Colon (tissue), 2 donors: ENCODE measurements at regions not wholly inside any gene's neighbourhood (a gene's known extent, or its start where the extent isn't known, plus 50 kb on each side); places are given as distances from the start of the nearest gene placed in this dataset.
A peak's percentile ranks its signal among the peaks of the same experiment; 100 is the strongest.

Source experiments
- FAIRE-seq: peaks from 2 replicates; lab custom pipeline; 2012; peaks lifted over from hg19 to GRCh38; lab: Jason Lieb, UNC
- donor health status: control.
- donor health status: control.

GRCh38 chr7:22962775-22963350 is 51.1 kb downstream of the HYCC1 start:
- no peak for FAIRE-seq

GRCh38 chr7:22958742-22959141 is 55.2 kb downstream of the HYCC1 start:
- no peak for FAIRE-seq

DNA sequence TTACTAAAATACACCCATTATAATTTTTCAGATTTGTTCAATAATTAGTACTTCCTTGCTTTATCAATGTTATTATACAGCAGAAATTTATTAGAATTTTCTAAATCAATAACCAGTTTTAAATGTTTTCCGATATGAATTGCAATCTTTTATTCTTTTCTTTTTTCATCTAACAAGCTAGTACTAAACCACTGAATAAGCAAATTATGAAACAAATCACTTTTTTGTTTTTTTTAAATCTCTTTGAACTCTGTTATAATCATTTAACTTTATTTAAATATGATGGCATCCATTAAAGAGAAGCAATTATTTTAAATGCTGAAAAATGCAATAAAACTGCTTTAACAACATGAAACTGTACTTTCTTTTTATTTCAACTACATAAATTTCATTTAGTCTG is 59.7 kb downstream of the HYCC1 start:
- FAIRE-seq, result no peak

- no peak for FAIRE-seq
Measured at GRCh38 chr7:22952306-22953015, 61.5 kb downstream of the HYCC1 start.

DNA sequence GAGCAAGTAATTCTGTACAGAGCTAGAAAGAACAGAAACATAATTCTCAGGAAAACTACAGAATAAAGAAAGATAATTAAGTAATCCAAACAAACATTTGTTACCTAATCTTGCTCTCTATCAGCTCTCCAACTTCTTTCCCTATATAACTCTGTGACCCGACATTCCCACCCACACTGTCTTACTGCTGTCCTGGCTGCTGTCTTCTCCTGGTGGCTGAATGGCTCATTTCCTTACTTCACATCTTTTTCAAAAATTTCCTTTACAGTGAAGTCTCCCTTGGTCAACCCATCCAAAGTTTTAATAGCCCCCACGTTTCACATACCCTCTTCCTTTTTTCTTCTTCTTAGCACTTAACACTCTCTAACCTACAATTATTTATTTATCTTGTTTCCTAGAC is 64.0 kb downstream of the HYCC1 start:
- FAIRE-seq, result no peak

DNA sequence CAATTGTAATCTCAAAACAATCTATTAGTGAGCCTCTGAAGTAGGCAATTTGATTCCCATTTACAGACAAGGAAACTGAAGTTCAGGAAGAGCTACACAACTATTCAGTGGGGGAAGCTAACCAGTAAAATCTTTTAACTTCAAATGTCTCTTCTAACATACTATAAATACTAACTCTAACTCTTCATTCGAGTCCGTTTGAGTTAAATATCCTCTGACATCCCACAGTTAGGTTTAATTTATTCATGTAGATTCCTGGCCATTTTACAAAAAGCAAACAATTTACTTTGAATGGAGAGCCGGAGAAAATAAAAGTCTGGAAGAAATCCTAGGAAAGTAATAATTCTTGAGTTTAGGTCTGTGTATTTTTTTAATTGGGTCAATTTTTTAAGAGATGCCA is 64.7 kb downstream of the HYCC1 start:
- FAIRE-seq, result no peak

GRCh38 chr7:22948770-22949169 is 65.2 kb downstream of the HYCC1 start:
- FAIRE-seq, result no peak

DNA sequence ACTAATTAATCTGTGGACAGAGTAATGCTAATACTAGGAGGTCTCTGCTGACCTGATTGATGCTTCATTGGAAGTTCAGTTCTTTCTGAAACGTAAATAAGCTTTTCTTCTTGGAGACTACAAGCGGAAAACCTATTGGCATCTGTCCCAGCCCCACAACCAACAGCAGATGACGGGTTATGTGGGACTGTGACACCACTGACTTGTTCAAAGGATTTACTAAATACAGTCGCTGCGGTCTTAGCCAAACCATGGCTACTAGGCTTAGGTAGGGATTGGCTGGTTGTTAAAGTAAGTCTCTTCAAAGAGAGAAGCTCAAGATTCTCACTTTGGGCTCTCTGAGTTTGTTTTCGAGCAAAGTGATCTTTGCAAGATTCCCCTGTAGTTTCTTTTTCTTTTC is 68.3 kb downstream of the HYCC1 start:
- FAIRE-seq, result no peak

- FAIRE-seq, result no peak
Measured at GRCh38 chr7:22944510-22944909, 69.4 kb downstream of the HYCC1 start.

GRCh38 chr7:22944022-22944421 is 69.9 kb downstream of the HYCC1 start:
- FAIRE-seq, result no peak

DNA sequence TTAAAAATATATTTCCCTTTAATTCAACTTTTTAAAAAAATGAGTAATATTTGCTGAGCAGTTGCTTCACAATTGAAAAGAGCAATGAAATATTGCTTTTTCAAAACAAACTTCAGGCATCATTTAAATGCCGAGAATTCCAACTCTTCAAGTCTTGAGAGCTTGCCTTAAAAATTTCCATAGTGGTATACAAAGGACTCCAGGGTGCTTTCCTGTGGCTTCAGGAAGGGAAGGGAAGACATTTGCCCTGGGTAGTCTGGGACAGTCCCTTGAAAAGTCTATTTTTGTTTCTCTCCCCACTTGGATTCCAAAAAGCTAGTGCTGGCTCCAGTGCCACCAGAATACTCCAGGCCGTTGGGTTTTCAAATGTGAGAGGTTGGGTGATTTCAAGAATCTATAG is 71.7 kb downstream of the HYCC1 start:
- FAIRE-seq, result no peak

GRCh38 chr7:22939842-22940241 is 74.1 kb downstream of the HYCC1 start:
- FAIRE-seq, result no peak

- no peak for FAIRE-seq
Measured at GRCh38 chr7:22937946-22938345, 76.0 kb downstream of the HYCC1 start.

- no peak for FAIRE-seq
Measured at GRCh38 chr7:22936246-22936645, 77.7 kb downstream of the HYCC1 start.

DNA sequence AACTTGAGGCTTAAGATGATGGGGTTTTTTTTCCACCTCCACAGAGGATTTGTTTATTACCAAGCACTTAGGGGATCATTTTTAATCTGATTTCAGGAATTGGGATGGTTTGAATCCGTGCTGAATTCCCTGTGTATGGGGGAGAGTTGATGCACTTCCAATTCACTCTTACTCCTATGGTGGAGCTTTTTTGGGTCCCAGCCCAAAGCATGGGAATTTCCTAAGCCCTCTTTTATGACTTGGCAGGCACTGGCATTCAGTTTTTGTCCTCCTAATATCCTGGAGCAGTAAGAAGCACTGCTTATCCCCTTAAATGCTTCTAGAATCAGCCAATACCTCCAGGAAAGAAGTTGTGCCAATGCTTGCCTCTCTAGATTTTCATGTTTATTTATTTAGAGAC is 78.7 kb downstream of the HYCC1 start:
- no peak for FAIRE-seq

DNA sequence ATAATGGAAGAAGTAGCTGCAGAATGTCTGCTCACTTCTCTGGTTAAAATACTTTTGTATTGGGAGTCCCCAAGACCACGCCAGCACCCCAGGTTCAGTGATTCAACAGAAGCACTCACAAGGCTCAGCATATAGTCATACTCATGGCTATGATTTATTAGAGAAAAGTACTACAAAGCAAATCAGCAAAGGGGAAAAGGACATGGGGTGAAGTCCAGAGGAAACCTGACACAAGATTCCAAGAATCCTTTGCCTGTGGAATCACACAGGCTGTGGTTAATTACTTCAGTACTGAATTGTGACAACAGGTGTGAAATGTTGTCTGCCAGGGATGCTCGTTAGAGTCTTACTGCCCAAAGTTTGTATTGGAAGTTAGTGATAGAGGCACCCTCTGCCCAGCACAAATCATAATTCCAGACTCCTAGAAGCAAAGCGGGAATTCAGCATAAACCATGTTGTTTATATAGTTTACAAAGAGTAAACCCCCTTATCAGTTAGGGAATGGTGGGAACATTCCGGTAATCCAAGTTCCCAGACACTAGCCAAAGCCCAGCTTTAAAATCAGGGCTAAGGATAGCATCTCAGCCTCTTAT is 79.4 kb downstream of the HYCC1 start:
- no peak for FAIRE-seq

- FAIRE-seq, result no peak
Measured at GRCh38 chr7:22934023-22934422, 79.9 kb downstream of the HYCC1 start.

DNA sequence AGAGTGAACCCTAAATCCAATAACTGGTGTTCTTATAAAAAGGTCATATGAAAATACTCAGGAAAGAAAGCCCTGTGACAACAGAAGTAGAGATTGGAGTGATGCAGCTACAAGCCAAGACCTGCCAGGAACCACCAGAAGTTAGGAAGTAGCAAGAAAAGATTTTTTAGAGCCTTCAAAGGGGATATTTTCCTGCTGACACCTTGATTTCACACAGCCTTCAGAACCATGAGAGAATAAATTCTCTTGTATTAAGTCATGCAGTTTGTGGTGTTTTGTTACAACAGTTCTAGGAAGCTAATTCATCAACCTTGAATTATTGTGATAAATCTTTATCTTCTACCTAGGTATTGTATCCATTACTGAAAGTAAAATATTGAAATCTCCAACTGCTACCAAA is 81.0 kb downstream of the HYCC1 start:
- FAIRE-seq, result no peak

DNA sequence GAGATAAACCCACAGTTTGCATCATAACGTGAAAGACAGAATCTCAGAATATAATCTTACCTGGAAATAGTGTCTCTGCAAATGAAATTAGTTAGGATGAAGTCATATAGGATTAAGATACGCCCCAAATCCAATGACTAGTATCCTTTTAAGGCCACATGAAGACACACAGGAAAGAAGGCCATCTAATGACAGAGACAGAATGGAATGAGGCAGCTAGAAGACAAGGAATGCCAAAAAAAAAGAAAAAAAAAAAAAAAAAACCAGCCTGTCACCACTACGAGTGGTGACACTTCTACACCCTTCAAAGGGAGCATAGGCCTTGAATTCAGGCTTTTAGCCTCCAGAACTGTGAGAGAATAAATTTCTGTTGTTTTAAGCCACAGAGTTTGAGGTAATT is 82.9 kb downstream of the HYCC1 start:
- no peak for FAIRE-seq

DNA sequence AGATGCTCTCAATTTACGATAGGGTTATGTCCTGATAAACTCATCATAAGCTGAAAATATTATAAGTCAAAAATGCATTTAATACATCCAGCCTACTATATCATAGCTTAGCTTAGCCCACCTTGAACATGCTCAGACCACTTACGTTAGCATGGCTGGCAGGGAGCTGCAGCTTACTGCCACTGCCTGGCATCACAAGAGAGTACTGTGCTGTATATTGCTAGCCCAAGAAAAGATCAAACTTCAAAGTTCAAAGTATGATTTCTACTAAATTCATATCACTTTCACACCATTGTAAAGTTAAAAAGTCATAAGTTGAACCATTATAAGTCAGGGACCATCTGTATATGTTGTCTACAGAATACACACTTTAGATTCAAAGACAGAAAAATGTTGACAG is 91.6 kb downstream of the HYCC1 start:
- FAIRE-seq, result no peak

DNA sequence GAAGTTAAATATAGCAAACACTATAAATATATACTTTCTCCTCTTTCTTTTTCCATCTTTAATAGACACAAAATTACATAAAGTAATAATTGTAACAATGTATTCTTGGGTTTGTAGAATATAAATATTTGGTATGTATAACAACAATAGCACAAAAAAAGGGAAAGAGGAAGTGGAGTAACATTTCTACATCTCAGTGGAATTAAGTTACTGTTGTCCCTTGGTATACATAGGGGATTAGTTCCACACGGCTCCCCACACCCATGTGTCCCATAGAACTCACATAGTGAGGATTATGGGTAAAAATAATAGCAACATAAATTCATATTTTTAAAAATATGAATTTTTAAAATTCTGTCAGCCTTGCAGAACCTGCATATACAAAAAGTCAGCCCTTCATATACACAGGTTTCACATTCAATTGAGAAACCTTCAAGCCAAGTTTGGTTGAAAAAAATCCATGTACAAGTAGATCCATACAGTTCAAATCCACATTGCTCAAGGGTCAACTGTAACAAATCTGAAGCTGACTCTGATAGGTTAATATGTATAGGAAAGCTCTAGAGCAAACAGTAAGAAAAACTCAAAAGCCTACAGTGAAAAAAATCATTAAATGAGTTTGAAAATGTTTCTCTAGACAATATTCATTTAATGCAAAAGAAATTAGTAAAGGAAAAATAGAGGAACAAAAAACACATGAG is 92.4 kb downstream of the HYCC1 start:
- peak; percentile 65 for FAIRE-seq

DNA sequence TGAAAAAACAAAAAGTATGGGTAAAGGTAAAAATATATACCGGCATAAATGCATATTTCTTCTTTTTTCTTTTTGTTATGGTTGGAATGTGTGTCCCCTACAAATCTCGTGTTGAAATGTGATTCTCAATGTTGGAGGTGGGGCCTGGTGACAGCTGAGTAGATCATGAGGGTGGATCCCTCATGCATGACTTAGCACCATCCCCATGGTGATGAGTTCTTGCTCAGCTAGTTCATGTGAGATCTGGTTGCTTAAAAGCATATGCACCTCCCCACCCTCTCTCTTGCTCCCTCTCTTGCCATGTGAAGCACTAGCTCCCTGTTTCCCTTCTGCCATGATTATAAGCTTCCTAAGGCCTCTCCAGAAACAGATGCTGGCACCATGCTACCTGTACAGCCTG is 93.3 kb downstream of the HYCC1 start:
- no peak for FAIRE-seq

DNA sequence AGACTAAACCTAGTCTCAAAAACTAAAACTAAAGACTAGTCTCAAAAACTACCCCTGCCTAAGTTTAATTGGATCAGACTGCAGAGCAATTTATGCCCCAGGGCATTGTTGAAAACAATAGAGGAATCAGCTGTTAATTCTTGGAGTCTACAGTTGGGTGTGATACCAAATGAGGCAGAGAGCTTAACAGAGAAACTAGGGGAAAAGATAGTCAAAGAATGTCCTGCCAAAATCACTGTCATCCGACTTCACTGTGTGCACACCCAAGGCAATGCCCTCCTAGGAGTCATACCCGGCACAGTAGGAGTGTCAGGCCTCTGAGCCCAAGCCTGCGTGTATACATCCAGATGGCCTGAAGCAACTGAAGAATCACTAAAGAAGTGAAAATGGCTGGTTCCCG is 90.5 kb upstream of the TOMM7 start:
- FAIRE-seq, result no peak
